ENCODE measurements at regions not wholly inside any gene's neighbourhood (a gene's known extent, or its start where the extent isn't known, plus 50 kb on each side); places are given as distances from the start of the nearest gene placed in this dataset.
"Not testable (repeated sequence)": the region's sequence is repeated elsewhere in the genome, so short reads cannot be mapped to it uniquely, and the experiment has no call there.

DNA sequence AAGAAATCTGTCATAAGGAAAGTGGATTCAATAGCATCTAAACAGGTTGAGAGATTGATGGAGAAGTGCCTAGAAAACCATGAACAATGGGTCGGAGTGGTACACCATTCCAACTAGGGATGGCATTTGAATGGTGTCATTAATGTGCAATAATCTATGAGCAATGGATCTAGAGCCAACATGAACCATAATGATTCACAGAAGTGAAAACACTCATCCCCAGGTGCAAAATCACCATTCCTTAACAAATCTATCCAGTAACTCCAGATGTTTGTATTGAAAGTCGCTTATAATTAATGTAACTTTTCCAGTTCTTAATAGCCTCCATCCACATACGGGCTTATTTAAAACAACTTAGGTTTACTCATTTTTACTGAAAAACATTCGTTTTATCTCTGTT lies 201.3 kb upstream of the ADGRL4 start:
- no peak for DNase-seq

GRCh38 chr1:79207331-79207730 lies 200.8 kb upstream of the ADGRL4 start:
- no peak for DNase-seq

GRCh38 chr1:79204779-79205479 lies 198.4 kb upstream of the ADGRL4 start:
- no peak for DNase-seq

- DNase-seq, result no peak
These were observed 192.3 kb upstream of the ADGRL4 start for GRCh38 chr1:79198832-79199231.

DNA sequence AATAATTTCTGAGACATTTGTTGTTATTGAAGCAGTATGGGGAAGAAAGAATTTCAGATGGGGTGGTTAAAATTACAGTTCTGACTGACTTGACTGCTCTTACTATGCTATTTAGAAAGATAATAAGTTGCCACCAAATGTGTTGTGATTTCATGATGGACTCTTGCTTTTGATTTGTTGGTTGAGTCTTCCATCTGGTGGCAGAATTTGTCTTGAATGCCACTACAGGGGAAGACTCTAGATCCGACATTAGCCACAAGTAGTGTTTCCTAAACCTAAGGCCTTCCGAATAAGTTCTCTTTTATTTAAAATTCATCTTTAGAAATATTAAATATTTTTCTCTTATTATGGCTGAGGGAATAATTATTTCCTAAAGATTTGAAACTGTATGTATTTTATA lies 190.9 kb upstream of the ADGRL4 start:
- DNase-seq, result peak; percentile 2 to 40

- DNase-seq, result no peak
These were observed 189.7 kb upstream of the ADGRL4 start for GRCh38 chr1:79196211-79196610.

- no peak for DNase-seq
These were observed 186.9 kb upstream of the ADGRL4 start for GRCh38 chr1:79193211-79194079.

DNA sequence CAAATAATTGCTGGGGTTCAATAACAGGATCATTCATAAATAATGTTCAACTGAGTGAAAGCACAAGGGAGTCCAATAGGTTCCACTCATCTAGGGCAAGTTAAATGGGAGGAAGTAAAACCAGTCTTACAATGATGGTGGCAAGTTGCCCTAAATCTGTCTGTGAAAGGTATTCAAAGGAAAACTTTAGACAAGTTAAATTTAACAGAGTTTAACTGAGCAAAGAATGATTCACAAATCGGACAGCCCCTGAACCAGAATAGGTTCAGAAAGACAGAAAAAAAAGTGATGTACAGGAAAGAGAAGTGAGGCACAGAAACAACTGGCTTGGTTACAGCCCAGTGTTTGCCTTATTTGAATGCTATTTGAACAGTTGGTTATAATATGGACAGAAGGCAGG lies 183.5 kb upstream of the ADGRL4 start:
- DNase-seq, result no peak

GRCh38 chr1:79188337-79188736 lies 181.8 kb upstream of the ADGRL4 start:
- DNase-seq, result no peak

DNA sequence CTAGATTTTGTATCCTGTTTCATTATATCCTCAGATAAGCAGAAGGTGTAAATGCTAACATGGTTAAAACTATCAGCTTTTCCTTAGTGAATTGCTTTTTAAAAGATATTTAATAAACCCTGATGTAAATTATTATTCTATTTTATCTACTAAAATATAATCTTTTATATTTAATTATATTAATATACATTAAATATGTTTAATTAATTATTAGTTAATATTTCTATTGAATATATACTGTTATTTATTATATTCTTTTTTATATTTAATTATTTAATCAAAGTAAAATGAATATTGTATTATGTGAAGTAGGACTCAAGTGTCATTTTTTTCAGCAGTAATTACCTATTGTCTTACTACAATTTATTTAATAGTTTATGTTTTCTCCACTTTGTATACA lies 179.7 kb upstream of the ADGRL4 start:
- no peak for DNase-seq

GRCh38 chr1:79177844-79178243 lies 171.3 kb upstream of the ADGRL4 start:
- no peak for DNase-seq

GRCh38 chr1:79161077-79161476 lies 154.5 kb upstream of the ADGRL4 start:
- DNase-seq, result no peak

DNA sequence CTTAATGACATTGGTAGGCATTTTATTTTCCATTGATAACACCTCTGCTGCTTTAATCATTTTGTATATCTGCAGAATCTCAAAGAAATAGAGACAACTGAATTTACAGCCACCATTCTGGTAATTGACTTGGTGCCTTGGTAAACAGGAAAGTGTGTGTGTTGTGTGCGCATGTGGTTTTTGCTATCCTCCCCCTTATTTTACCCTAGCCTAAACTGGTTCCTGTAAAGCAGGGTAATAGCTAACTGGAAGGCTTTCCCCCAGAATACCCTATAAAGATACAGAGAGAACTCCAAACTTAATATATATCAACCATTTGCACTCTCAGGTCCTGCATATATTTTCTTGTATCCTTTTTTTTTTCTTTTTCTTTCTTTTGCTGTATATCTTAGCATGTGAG lies 149.5 kb upstream of the ADGRL4 start:
- no peak for DNase-seq

- no peak for DNase-seq
These were observed 144.7 kb upstream of the ADGRL4 start for GRCh38 chr1:79151006-79151796.

- DNase-seq, result peak in 1 of 2 experiments; percentile 12
These were observed 144.0 kb upstream of the ADGRL4 start for GRCh38 chr1:79150576-79150975.

DNA sequence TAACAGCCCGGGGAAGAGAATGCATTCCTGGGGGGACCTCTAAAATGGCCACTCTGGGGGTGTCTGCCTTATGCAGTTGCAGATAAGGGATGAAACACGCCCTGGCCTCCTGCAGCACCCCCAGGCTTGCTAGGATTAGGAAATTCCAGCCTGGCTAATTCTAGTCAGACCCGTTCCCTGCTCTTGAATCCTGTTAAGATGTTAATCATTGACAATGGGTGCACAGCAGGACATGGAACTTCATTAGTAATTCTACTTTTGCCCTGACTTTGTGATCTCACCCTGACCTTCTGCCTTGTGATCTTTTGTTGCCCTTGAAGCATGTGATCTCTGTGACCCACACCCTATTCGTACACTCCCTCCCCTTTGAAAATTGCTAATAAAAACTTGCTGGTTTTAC lies 131.7 kb upstream of the ADGRL4 start:
- DNase-seq, result not testable (repeated sequence)

DNA sequence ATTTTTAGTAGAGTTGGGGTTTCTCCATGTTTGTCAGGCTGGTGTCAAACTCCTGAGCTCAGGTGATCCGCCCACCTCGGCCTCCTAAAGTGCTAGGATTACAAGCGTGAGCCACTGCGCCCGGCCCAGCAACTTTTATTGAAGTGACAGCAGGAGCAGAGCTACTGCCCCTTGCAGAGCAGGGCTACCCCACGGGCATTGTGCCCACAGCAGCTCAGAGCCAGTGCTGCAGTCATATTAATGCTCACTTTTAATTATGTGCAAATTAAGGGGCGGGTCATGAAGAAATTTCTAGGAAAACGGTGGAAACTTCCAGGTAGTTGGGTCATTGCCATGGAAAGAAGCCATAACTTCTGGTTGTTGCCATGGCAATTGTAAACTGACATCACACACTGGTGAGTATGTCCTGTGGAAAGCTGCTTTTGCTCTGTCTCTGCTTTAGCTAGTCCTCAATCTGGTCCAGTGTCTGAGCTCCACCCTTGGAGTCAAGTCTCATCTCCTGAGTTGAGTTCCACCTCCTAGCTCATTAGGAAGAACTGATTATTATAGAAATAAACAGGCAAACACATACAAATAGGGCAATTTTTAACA lies 127.3 kb upstream of the ADGRL4 start:
- DNase-seq, result no peak

DNA sequence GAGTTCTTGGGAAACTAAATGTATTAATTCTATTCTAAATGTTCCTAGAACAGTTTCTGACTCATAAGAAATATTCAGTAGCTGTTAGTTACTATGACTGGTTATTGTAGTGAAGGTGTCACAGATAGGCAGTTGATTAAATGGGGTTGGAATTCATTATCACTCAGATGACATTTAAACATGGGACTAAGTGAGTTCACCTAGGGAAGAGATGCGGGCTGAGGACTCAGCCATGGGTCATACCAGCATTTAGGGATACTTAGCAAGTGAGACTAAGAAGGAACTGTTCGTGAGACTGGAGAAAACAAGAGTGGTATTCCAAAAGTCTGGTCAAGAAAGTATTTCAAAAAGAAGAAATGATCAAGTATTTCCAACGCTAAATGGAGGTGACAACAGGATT lies 125.1 kb upstream of the ADGRL4 start:
- DNase-seq, result no peak

GRCh38 chr1:79129914-79130313 lies 123.4 kb upstream of the ADGRL4 start:
- no peak for DNase-seq

GRCh38 chr1:79128722-79129121 lies 122.2 kb upstream of the ADGRL4 start:
- no peak for DNase-seq

DNA sequence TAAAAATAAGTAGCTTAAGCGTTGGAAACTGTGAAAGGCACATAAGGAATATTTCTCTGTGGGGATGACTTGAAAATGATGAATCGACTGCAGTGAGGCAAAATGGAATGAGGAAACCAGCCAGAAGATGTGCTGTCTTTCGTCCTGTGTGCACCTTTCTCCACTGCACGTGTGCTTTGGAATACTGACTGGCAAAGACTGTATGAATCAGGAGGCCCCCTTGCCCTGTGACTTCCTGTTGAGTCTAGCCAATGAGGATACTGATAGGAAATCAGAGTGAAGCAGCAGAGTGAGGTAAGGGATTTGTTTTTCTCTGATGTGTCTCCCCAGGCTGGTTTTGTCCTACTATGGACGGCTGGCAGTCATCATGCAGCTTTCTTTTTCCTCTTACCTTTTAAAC lies 118.2 kb upstream of the ADGRL4 start:
- no peak for DNase-seq

DNA sequence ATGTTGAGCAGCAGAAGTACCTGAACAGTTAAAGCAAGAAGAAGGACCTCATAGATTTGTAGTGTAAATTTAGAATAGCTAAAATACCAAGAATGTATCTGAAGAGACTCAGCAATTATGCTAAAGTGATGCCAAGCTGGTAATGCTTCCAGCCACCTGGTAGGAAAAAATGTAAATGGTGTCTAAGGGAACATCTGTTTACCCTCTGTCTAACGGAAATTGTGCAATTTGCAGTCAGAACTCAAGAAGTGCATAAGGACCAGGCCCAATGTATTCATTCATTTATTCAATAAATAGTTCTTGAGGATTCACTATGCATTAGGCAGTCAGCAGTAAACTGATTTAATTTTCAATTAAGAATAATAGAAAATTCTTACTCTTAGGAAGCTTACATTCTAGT lies 116.0 kb upstream of the ADGRL4 start:
- peak in 1 of 2 experiments; percentile 53 for DNase-seq

DNA sequence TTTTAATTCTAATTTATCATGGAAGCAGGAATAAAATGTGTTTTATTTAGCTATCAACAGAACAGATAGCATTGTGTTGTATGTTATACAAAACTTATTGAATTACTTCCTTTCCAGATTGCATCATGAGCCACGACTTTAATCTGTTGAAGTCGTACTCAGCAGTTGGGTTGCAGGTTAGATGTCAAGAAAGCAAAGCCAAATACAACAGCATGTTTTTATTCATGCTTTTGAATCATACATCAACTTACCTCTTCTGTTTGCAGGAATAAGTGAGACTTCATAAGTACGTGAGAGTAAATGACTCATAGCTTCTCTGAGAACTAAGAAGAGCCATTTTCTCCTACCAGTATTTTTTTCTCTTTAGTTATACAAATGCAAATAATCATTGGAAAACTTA lies 110.8 kb upstream of the ADGRL4 start:
- no peak for DNase-seq

Data from NCI-H524 (cell line).